Muscle layer of colon (tissue), 2 donors: ENCODE measurements at regions not wholly inside any gene's neighbourhood (a gene's known extent, or its start where the extent isn't known, plus 50 kb on each side); places are given as distances from the start of the nearest gene placed in this dataset.

ENCODE experiments used
- H3K27ac ChIP-seq: one replicate; pipeline ENCODE4 v1.7.0; 2013; ENCODE audit warnings: low read depth, mild to moderate bottlenecking, low read length, moderate library complexity
- H3K27me3 ChIP-seq, 2 donors: one replicate each; pipeline ENCODE4 v1.7.0; 2013; ENCODE audit warnings: low read length in 2 of 2, mild to moderate bottlenecking in 2 of 2; ENCODE audit not compliant: insufficient read depth in 2 of 2, control insufficient read depth in 1 of 2
- H3K36me3 ChIP-seq: one replicate; pipeline ENCODE4 v1.7.0; 2013; ENCODE audit warnings: mild to moderate bottlenecking, low read length; ENCODE audit not compliant: insufficient read depth
- H3K4me1 ChIP-seq: one replicate; pipeline ENCODE4 v1.7.0; 2013; ENCODE audit warnings: mild to moderate bottlenecking, low read length; ENCODE audit not compliant: insufficient read depth
- H3K4me3 ChIP-seq, 2 donors: one replicate each; pipeline ENCODE4 v1.7.0; 2013; ENCODE audit warnings: low read length in 2 of 2, low read depth in 1 of 2, mild to moderate bottlenecking in 1 of 2, moderate library complexity in 1 of 2
- H3K9ac ChIP-seq: one replicate; pipeline ENCODE4 v1.7.0; 2013; ENCODE audit warnings: low read length
- H3K9me3 ChIP-seq: one replicate; pipeline ENCODE4 v1.7.0; 2013; ENCODE audit warnings: mild to moderate bottlenecking, low read length
- donor health status: abdominal sarcoma.
- donor health status: Adenocarcinoma of cecum.

DNA sequence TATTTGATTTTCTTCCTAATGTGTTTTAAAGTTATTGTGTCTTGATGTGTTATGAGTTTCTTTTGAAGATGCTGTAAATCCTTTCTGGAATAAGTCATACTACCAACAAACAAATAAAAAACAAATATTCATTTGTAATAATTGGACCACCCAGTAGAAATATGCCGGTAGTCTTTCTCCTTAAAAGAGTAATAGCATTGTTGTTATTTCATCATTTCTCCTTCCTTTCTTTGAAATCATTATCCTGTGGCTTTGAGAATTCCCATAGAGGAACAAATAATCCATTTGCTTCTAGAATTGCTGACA is 169.4 kb downstream of the NNT start:
- no peak overlapping the region for H3K27ac ChIP-seq
- H3K36me3 ChIP-seq, result no peaks in the 10 kb centered on the region
- H3K4me1 ChIP-seq, result peaks cover 4% of the 10 kb centered on the region
- H3K4me3 ChIP-seq, result no peak overlapping the region
- no peaks in the 10 kb centered on the region for H3K27me3 ChIP-seq
- no peak overlapping the region for H3K9ac ChIP-seq
- no peaks in the 10 kb centered on the region for H3K9me3 ChIP-seq

DNA sequence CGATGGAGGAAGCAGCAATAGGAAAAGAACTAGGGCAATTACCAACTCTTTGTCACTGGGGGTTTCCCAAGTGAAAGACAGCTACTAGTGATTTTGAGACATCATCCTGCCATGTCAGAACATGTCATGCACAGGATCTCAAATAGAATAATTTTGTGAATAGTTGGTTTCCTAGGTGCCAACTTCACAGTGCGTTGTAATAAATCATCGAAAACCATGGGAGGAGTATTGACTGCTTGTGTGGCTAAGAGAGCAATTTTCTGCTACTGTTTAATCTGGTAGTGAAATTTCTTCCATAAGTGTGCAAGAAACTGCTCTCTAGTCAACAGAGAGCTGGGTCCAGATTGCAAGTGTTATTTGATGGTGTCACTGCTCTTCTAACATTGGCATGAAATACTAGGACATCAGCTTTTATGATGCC is 168.6 kb downstream of the NNT start:
- Histone ChIP-seq H3K9ac (no peak overlapping the region), H3K27ac (no peak overlapping the region), H3K9me3 (no peaks in the 10 kb centered on the region), H3K36me3 (no peaks in the 10 kb centered on the region), H3K27me3 (no peaks in the 10 kb centered on the region), H3K4me3 (no peak overlapping the region), H3K4me1 (peaks cover 4% of the 10 kb centered on the region)

DNA sequence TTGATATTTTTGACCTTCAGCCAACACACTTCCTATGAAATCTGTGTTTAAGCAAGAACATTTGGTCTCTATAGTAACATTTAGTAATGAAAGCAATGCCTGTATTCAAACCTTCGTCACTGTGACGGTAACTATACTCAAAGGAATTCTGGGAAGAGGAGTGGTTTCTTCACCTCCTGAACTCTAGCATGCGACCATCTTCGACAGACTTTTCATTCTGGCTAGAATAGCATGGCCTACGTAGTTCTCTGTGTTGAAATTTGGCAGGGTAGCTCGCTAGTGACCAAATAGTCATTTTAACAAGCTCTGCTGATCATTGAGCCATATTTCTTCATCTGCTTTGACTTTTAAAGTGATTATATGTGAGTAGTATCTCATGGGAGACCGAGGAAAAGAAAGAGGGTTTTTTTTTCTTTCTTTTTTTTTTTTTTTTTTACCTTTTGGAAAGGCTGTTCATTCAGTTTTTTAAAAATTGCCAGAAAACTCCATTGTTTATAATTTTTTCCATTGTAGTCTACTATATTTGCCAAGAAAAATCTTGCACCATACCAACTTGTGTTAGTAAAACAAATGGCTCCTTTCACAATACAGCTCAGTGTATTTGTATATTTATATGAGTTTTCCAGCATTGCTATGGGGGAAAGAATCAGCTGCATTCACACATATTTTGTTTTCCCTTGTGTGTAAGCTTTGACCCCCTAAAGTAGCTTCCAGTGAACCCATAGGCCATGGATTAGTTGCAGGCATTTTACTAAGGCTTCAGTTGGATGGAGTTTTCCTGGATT is 166.8 kb downstream of the NNT start:
- Histone ChIP-seq H3K9me3 (no peaks in the 10 kb centered on the region), H3K27me3 (no peaks in the 10 kb centered on the region), H3K27ac (peak overlapping the region; percentile 7), H3K4me3 (peak overlapping the region in 1 of 2 donors; percentile 43), H3K9ac (no peak overlapping the region), H3K4me1 (peaks cover 4% of the 10 kb centered on the region), H3K36me3 (no peaks in the 10 kb centered on the region)
